ENCODE measurements at regions not wholly inside any gene's neighbourhood (a gene's known extent, or its start where the extent isn't known, plus 50 kb on each side); places are given as distances from the start of the nearest gene placed in this dataset.
"Not testable (repeated sequence)": the region's sequence is repeated elsewhere in the genome, so short reads cannot be mapped to it uniquely, and the experiment has no call there.

DNA sequence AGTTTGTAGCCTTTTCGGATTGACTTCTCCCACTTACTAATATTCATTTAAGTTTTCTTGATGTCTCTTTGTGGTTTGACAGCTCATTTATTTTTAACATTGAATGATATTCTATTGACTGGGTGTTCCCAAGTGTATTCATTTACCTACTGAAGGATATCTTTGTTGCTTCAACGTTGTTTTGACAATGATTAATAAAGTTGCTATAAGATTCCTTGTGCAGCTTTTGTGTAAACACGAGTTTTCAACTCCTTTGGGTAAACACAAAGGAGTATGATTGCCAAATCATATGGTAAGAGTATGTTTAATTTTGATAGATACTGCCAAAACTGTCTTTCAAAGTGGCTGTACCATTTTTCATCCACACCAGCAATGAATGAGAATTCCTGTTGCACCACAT is 1200.9 kb downstream of the DSC3 start:
- no peaks in the 10 kb centered on the region for H3K27me3 ChIP-seq (ENCODE audit: control insufficient read depth, insufficient read depth, low read length)
- H3K9me3 ChIP-seq (replicated peaks; ENCODE audit: control insufficient read depth, low read depth, low read length), result peaks cover 8% of the 10 kb centered on the region
- DNase-seq, result no peak
- H3K4me3 ChIP-seq (ENCODE audit: low read length), result no peak overlapping the region
- no peaks in the 10 kb centered on the region for H3K4me1 ChIP-seq (ENCODE audit: control insufficient read depth, insufficient read depth, low read length)
- WGBS (ENCODE audit: insufficient coverage), result no CpG with 5 or more reads among the region's 3 CpGs
- no peak overlapping the region for H3K27ac ChIP-seq (ENCODE audit: low read length)
- H3K36me3 ChIP-seq (ENCODE audit: control insufficient read depth, insufficient read depth, low read length), result no peaks in the 10 kb centered on the region

GRCh38 chr18:29840089-29840488 is 1202.5 kb downstream of the DSC3 start:
- Histone ChIP-seq H3K4me3 (ENCODE audit: low read length) (no peak overlapping the region), H3K9me3 (replicated peaks; ENCODE audit: control insufficient read depth, low read depth, low read length) (peaks cover 8% of the 10 kb centered on the region), H3K36me3 (ENCODE audit: control insufficient read depth, insufficient read depth, low read length) (no peaks in the 10 kb centered on the region), H3K27ac (ENCODE audit: low read length) (no peak overlapping the region), H3K27me3 (ENCODE audit: control insufficient read depth, insufficient read depth, low read length) (no peaks in the 10 kb centered on the region), H3K4me1 (ENCODE audit: control insufficient read depth, insufficient read depth, low read length) (no peaks in the 10 kb centered on the region)
- DNase-seq, result no peak

DNA sequence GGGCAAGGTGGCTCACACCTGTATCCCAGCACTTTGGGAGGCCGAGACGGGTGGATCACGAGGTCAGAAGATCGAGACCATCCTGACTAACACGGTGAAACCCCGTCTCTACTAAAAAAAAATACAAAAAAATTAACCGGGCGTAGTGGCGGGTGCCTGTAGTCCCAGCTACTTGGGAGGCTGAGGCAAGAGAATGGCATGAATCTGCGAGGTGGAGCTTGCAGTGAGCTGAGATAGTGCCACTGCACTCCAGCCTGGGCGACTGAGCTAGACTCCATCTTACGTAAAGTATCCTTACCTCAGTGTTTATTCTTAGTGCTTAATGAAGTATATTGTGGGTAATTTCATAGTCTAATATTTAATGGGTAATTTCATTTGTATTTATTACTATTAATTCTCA is 1203.6 kb downstream of the DSC3 start:
- 91% methylated on average over 5 of the region's 12 CpGs for WGBS (ENCODE audit: insufficient coverage)
- DNase-seq, result not testable (repeated sequence)

GRCh38 chr18:29838556-29838955 is 1204.0 kb downstream of the DSC3 start:
- Histone ChIP-seq H3K9me3 (replicated peaks; ENCODE audit: control insufficient read depth, low read depth, low read length) (peaks cover 4% of the 10 kb centered on the region), H3K4me3 (ENCODE audit: low read length) (no peak overlapping the region), H3K27me3 (ENCODE audit: control insufficient read depth, insufficient read depth, low read length) (no peaks in the 10 kb centered on the region), H3K4me1 (ENCODE audit: control insufficient read depth, insufficient read depth, low read length) (no peaks in the 10 kb centered on the region), H3K27ac (ENCODE audit: low read length) (no peak overlapping the region), H3K36me3 (ENCODE audit: control insufficient read depth, insufficient read depth, low read length) (no peaks in the 10 kb centered on the region)
- no peak for DNase-seq
- WGBS (ENCODE audit: insufficient coverage), result no CpG with 5 or more reads among the region's 1 CpG

More for the DNA sequence above, 1203.6 kb downstream of the DSC3 start:
- not testable (repeated sequence) for H3K36me3 ChIP-seq (ENCODE audit: control insufficient read depth, insufficient read depth, low read length); H3K27me3 ChIP-seq (ENCODE audit: control insufficient read depth, insufficient read depth, low read length); H3K9me3 ChIP-seq (replicated peaks; ENCODE audit: control insufficient read depth, low read depth, low read length); H3K4me3 ChIP-seq (ENCODE audit: low read length); H3K4me1 ChIP-seq (ENCODE audit: control insufficient read depth, insufficient read depth, low read length); H3K27ac ChIP-seq (ENCODE audit: low read length)

DNA sequence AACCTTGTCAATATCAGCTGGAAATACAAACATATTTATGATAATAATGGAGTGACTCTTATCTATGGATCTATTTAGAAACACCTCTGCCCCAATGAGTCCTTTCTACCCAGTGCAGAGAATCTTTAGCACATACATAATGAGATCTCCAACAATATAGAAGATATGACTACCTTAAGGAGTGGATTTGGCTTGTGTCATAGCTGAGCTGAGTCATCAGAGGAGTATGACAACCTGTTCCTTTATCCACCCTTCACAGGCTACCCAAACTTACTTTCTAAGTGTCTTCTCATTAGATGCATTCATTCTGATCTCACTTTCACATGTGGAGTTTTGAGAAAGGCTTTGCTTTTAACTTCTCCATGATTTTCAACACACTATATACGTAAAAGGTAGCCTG is 1218.9 kb downstream of the DSC3 start:
- Histone ChIP-seq H3K27ac (ENCODE audit: low read length) (no peak overlapping the region), H3K4me1 (ENCODE audit: control insufficient read depth, insufficient read depth, low read length) (no peaks in the 10 kb centered on the region), H3K4me3 (ENCODE audit: low read length) (no peak overlapping the region), H3K27me3 (ENCODE audit: control insufficient read depth, insufficient read depth, low read length) (no peaks in the 10 kb centered on the region), H3K9me3 (replicated peaks; ENCODE audit: control insufficient read depth, low read depth, low read length) (no peaks in the 10 kb centered on the region), H3K36me3 (ENCODE audit: control insufficient read depth, insufficient read depth, low read length) (no peaks in the 10 kb centered on the region)
- DNase-seq, result no peak
- no CpG with 5 or more reads among the region's 1 CpG for WGBS (ENCODE audit: insufficient coverage)

DNA sequence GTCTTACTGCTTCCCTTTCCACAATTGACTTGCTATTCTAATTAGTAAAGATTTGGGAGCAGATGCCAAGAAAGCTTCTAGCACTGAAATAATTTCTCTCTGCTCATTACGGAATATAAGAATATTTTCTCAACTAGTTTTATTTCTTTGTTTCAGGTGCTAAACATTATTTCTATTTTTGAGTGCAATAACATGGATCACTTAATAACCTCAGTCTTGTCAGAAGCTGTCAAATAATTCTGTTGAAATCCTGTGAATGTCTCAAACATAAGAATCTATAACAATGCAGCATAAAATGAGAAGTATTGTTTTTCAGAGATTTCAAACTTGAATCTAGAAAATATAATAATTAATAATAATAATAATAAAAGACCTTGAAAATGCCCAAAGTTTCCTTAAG is 1221.0 kb downstream of the DSC3 start:
- no CpG with 5 or more reads among the region's 1 CpG for WGBS (ENCODE audit: insufficient coverage)

DNA sequence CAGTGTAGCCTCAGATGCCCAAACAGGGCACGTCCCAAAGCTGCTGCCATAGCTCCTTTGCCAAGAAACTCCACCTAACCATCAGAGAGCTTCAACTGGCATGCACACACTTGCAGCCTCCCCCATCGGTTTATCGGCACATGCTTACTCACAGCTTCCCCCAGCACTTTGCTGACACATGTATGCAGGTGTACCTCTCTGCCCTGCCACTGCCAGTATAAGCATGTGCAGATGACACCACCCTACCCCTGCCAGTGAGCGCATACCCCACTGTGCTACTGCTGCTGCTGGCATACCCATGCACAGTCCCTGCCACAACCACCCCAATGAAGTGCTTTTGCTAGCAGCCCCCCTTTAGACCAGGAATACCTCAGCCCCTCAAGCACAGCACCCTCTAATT is 1231.0 kb downstream of the DSC3 start:
- no peaks in the 10 kb centered on the region for H3K36me3 ChIP-seq (ENCODE audit: control insufficient read depth, insufficient read depth, low read length)
- no peak overlapping the region for H3K4me3 ChIP-seq (ENCODE audit: low read length)
- no peaks in the 10 kb centered on the region for H3K27me3 ChIP-seq (ENCODE audit: control insufficient read depth, insufficient read depth, low read length)
- H3K9me3 ChIP-seq (replicated peaks; ENCODE audit: control insufficient read depth, low read depth, low read length), result no peaks in the 10 kb centered on the region
- WGBS (ENCODE audit: insufficient coverage), result 87% methylated on average over 3 of the region's 4 CpGs
- no peaks in the 10 kb centered on the region for H3K4me1 ChIP-seq (ENCODE audit: control insufficient read depth, insufficient read depth, low read length)
- no peak overlapping the region for H3K27ac ChIP-seq (ENCODE audit: low read length)
- no peak for DNase-seq

More for the DNA sequence above, 1221.0 kb downstream of the DSC3 start:
- no peak overlapping the region for H3K4me3 ChIP-seq (ENCODE audit: low read length)
- no peaks in the 10 kb centered on the region for H3K4me1 ChIP-seq (ENCODE audit: control insufficient read depth, insufficient read depth, low read length)
- no peak overlapping the region for H3K27ac ChIP-seq (ENCODE audit: low read length)
- H3K9me3 ChIP-seq (replicated peaks; ENCODE audit: control insufficient read depth, low read depth, low read length), result no peaks in the 10 kb centered on the region
- H3K27me3 ChIP-seq (ENCODE audit: control insufficient read depth, insufficient read depth, low read length), result no peaks in the 10 kb centered on the region
- H3K36me3 ChIP-seq (ENCODE audit: control insufficient read depth, insufficient read depth, low read length), result no peaks in the 10 kb centered on the region
- no peak for DNase-seq

DNA sequence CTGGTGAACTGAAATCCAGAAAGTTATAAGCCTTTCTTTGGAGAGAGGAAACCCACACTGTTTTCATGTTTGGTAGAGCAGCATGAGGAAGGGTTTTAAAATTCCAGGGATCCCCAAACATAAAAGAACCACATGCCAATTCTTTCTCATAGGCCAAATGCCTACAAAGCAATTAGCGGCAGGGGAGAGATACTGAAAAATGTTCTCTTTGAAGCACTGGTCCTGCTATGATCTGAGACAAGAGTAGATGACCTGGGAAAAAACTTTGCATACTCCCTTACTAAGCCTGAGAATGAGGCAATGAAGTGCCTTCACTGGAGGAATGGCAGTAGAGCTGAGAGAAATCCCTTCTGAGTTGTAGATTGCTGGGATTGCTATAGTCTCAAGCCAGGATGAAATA is 1261.7 kb downstream of the DSC3 start:
- Histone ChIP-seq H3K4me1 (ENCODE audit: control insufficient read depth, insufficient read depth, low read length) (no peaks in the 10 kb centered on the region), H3K9me3 (replicated peaks; ENCODE audit: control insufficient read depth, low read depth, low read length) (peaks cover 5% of the 10 kb centered on the region), H3K27ac (ENCODE audit: low read length) (no peak overlapping the region), H3K27me3 (ENCODE audit: control insufficient read depth, insufficient read depth, low read length) (no peaks in the 10 kb centered on the region), H3K36me3 (ENCODE audit: control insufficient read depth, insufficient read depth, low read length) (no peaks in the 10 kb centered on the region), H3K4me3 (ENCODE audit: low read length) (no peak overlapping the region)
- no peak for DNase-seq
- no CpG with 5 or more reads among the region's 1 CpG for WGBS (ENCODE audit: insufficient coverage)

GRCh38 chr18:29779096-29779495 is 1263.4 kb downstream of the DSC3 start:
- no peak overlapping the region for H3K4me3 ChIP-seq (ENCODE audit: low read length)
- WGBS (ENCODE audit: insufficient coverage), result no CpG with 5 or more reads among the region's 1 CpG
- no peak overlapping the region for H3K27ac ChIP-seq (ENCODE audit: low read length)
- no peaks in the 10 kb centered on the region for H3K4me1 ChIP-seq (ENCODE audit: control insufficient read depth, insufficient read depth, low read length)
- DNase-seq, result no peak
- peaks cover 5% of the 10 kb centered on the region for H3K9me3 ChIP-seq (replicated peaks; ENCODE audit: control insufficient read depth, low read depth, low read length)
- no peaks in the 10 kb centered on the region for H3K36me3 ChIP-seq (ENCODE audit: control insufficient read depth, insufficient read depth, low read length)
- no peaks in the 10 kb centered on the region for H3K27me3 ChIP-seq (ENCODE audit: control insufficient read depth, insufficient read depth, low read length)

DNA sequence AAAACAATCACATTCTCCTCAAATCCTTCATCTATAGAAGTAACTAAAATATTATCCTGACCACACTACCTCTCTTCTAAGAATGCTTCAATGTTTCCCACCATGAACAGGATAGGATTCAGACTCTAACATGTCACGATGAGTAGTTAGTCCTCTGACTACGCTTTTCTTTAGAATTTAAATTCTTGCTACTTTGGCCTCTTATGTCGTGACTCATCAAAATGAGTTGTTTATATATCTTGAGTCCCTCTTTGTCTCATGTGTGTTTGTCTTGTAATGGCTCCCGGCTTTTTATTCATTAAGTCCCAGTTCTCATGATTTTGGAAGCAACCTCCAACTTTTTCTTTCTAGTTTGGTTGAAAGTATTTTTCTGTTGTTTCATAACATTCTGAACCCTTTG is 1289.2 kb downstream of the DSC3 start:
- Histone ChIP-seq H3K9me3 (replicated peaks; ENCODE audit: control insufficient read depth, low read depth, low read length) (no peaks in the 10 kb centered on the region), H3K27me3 (ENCODE audit: control insufficient read depth, insufficient read depth, low read length) (no peaks in the 10 kb centered on the region), H3K4me1 (ENCODE audit: control insufficient read depth, insufficient read depth, low read length) (no peaks in the 10 kb centered on the region), H3K4me3 (ENCODE audit: low read length) (no peak overlapping the region), H3K27ac (ENCODE audit: low read length) (no peak overlapping the region), H3K36me3 (ENCODE audit: control insufficient read depth, insufficient read depth, low read length) (no peaks in the 10 kb centered on the region)
- DNase-seq, result no peak
- WGBS (ENCODE audit: insufficient coverage), result no CpG with 5 or more reads among the region's 4 CpGs

DNA sequence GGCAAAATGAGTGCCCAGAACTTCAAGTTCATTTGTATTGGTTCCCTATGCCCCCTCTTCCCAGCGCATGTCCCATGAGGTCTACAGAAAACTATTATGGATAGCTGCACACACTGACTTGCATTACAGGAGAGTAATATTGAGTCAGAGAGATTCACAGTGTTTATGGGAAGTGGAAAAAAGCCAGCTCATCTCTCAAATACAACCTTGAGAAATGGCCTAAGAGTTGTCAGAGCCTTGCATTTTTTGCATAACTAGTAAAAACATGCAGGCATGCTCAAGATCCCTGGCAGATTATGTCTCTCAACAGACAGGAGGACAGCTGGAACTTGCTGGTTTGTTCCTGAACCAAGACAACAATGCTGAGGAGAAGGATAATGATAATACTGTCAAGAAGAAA is 1292.8 kb downstream of the DSC3 start:
- H3K4me3 ChIP-seq (ENCODE audit: low read length), result no peak overlapping the region
- no peaks in the 10 kb centered on the region for H3K27me3 ChIP-seq (ENCODE audit: control insufficient read depth, insufficient read depth, low read length)
- no peaks in the 10 kb centered on the region for H3K36me3 ChIP-seq (ENCODE audit: control insufficient read depth, insufficient read depth, low read length)
- no peak overlapping the region for H3K27ac ChIP-seq (ENCODE audit: low read length)
- H3K4me1 ChIP-seq (ENCODE audit: control insufficient read depth, insufficient read depth, low read length), result no peaks in the 10 kb centered on the region
- no peaks in the 10 kb centered on the region for H3K9me3 ChIP-seq (replicated peaks; ENCODE audit: control insufficient read depth, low read depth, low read length)
- WGBS (ENCODE audit: insufficient coverage), result no CpG with 5 or more reads among the region's 1 CpG
- no peak for DNase-seq

Data from muscle of leg (tissue), 3 donors.